ENCODE measurements at regions not wholly inside any gene's neighbourhood (a gene's known extent, or its start where the extent isn't known, plus 50 kb on each side); places are given as distances from the start of the nearest gene placed in this dataset.
A peak's percentile ranks its signal among the peaks of the same experiment; 100 is the strongest.
"Not testable (repeated sequence)": the region's sequence is repeated elsewhere in the genome, so short reads cannot be mapped to it uniquely, and the experiment has no call there.

- DNase-seq (ENCODE audit: low read depth in 4 of 4, low spot score in 2 of 4), result no peak
Observed at GRCh38 chr6:150495126-150495525, 104.6 kb upstream of the PLEKHG1 start.

- DNase-seq (ENCODE audit: low read depth in 4 of 4, low spot score in 2 of 4), result no peak
Observed at GRCh38 chr6:150496629-150497028, 103.1 kb upstream of the PLEKHG1 start.

DNA sequence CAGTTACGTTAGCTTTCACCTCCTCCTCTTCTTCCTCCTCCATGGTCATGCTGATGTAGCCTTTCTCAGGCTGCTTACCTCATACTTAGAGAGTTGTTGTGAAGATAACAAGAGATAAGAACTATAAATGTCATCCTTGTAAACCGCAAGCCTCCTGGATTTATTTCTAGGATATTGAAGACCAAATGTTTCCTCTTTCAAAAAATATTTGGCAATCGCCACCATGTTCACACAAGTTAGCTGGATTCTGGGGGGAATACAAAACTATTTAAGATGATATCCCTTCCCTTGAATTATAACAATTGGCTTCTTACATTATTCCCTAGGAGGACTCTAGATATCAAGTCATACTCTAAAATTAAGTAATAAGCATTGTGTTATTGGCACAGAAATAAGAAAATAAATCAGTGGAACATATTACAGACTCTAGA lies 99.8 kb upstream of the PLEKHG1 start:
- DNase-seq (ENCODE audit: low read depth in 4 of 4, low spot score in 2 of 4), result no peak

GRCh38 chr6:150500568-150500967 lies 99.1 kb upstream of the PLEKHG1 start:
- not testable (repeated sequence) for DNase-seq (ENCODE audit: low read depth in 4 of 4, low spot score in 2 of 4)

DNA sequence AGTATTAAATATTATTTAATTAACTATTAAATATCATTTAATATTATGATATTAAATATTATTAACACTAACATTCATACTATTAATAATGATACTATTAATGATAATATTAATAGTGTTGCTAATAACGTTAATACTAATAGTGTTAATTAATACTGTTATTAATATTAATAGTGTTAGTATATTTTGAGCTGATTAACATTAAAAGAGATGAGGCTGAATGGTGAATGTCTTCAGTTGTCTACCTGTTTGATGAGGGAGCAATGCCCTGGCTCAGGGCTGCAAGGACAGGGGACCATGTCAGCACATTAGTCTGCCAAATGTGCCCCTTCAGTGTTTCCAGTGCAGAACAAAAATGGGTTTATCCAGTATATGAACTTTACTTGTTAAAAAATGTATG lies 96.6 kb upstream of the PLEKHG1 start:
- DNase-seq (ENCODE audit: low read depth in 4 of 4, low spot score in 2 of 4), result no peak

GRCh38 chr6:150503586-150504339 lies 95.9 kb upstream of the PLEKHG1 start:
- no peak for DNase-seq (ENCODE audit: low read depth in 4 of 4, low spot score in 2 of 4)

- not testable (repeated sequence) for DNase-seq (ENCODE audit: low read depth in 4 of 4, low spot score in 2 of 4)
Observed at GRCh38 chr6:150507361-150507760, 92.3 kb upstream of the PLEKHG1 start.

DNA sequence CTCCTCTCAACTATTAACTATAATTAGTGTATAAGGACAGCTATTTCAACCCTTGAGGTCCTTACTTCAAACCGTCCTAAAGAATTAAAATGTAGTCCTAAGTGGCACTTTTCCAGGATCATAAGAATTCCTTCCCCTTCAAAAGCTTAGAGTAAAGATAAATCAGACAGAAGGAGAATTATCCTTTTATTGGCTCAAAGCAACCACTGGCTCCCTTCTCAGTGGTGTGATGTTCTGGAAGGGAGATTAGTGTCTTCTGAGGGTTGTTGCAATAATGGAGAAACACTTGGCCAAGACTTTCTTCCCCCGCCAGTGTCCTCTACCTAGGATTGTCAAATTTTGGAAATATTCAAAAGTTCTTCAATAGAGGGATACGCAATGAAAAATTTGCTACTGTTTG lies 89.1 kb upstream of the PLEKHG1 start:
- no peak for DNase-seq (ENCODE audit: low read depth in 4 of 4, low spot score in 2 of 4)

DNA sequence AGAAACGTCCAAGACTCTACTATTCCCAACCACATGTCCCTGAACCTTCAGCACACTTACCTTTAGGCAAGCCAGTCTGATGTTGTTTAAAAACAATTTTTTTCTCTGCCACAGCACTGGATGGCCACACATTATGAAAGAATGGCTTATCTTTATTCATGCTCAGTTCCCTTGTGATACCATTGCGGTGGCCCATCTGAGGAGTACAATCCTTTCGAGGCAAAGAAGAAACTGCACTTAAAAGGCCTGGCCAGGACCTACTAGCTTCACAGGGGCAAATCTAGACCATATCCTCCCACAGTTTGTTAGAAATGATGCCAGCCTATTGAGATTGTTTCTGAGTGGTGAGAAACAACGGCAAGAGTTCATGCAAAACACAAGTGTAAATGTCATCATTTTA lies 88.4 kb upstream of the PLEKHG1 start:
- no peak for DNase-seq (ENCODE audit: low read depth in 4 of 4, low spot score in 2 of 4)

DNA sequence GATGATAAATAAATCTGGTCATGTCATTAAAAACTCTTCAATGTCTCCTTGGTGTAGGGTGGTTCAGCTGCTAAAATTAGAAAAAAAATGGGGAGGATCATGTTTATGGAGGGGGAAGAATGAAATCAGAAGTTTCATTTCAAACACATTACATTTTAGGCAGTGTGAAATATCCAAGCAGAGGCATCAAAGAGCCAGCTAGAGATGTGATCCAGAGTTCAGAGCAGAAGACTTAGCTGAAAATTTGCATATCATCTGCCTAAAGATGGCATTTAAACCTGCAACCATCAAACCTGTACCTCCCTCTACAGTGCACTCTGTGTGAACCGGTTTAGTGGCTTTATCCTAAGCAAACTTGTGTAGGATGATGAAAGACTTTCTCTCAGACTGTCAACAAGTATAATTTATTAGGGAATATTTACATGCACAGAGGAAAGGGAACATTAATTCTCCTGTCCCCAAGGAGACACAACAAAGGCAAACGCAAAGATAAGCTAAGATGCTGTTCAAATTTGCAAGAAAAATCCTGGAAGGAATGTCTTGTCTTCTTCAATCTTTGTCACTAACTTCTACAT lies 84.8 kb upstream of the PLEKHG1 start:
- DNase-seq (ENCODE audit: low read depth in 4 of 4, low spot score in 2 of 4), result peak in 3 of 4 donors; percentile 32 to 47 (median 36)

DNA sequence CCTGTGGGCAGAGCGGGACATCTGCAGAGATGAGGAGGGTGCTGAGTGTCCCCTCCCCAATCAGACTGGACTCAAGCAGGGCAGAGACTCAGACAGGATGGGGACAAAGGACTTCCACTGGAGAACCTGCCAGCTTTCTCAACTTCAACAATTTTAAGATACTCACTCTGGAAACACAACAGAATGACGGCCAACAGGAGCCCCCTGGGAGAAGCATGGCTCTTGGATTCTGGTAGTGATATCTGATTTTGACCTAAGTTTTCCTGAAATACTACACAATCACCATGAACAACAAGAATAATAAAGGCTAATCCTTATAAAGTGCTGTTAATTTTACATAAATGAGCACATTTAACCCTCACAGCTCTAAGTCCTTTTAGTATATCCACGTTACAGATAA lies 83.5 kb upstream of the PLEKHG1 start:
- no peak for DNase-seq (ENCODE audit: low read depth in 4 of 4, low spot score in 2 of 4)

DNA sequence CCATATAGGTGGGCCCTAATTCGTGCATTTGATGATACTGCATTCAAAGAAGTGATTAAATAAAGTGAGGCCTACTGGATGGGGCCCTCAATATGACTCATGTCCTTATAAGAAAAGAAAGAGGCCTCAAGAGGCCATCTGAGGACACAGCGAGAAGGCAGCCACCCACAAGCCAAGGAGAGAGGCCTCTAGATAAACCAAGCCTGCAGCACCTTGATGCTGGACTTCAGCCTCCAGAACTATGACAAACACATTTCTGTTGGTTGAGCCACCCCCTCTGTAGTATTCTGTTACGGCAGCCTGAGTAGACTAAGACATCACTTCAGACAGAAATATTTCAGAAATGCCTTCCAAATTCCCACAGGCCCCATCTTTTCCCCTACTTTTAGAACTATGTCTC lies 82.5 kb upstream of the PLEKHG1 start:
- DNase-seq (ENCODE audit: low read depth in 4 of 4, low spot score in 2 of 4), result no peak

- DNase-seq (ENCODE audit: low read depth in 4 of 4, low spot score in 2 of 4), result no peak
Observed at GRCh38 chr6:150521482-150521881, 78.2 kb upstream of the PLEKHG1 start.

DNA sequence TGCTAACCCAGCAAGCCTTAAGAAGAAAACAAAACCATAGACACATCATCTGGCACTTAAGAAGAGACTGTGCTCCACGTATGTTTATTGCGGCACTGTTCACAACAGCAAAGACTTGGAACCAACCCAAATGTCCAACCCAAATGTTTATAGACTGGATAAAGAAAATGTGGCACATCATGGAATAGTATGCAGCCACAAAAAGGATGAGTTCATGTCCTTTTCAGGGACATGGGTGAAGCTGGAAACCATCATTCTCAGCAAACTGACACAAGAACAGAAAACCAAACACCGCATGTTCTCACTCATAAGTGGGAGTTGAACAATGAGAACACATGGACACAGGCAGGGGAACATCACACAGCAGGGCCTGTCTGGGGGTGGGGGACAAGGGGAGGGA lies 76.5 kb upstream of the PLEKHG1 start:
- not testable (repeated sequence) for DNase-seq (ENCODE audit: low read depth in 4 of 4, low spot score in 2 of 4)

DNA sequence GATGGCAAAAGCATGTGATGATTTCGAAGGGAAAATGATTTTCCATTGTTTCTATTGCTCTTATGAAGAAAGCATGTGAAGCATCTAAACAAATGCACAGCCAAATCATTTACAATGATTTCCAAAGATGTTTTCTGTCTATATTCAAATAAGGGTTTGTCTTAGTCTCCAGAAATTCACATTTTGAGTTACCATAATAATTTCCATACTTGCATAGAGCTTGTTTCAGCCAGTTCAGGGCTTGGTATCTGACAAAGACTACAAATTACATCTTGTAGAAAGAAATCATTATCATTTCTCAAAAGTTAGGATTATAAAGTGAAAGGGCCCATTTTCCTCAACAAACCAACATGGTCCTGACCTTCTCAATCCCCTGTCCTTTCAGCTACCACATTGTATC lies 74.4 kb upstream of the PLEKHG1 start:
- DNase-seq (ENCODE audit: low read depth in 4 of 4, low spot score in 2 of 4), result no peak

DNA sequence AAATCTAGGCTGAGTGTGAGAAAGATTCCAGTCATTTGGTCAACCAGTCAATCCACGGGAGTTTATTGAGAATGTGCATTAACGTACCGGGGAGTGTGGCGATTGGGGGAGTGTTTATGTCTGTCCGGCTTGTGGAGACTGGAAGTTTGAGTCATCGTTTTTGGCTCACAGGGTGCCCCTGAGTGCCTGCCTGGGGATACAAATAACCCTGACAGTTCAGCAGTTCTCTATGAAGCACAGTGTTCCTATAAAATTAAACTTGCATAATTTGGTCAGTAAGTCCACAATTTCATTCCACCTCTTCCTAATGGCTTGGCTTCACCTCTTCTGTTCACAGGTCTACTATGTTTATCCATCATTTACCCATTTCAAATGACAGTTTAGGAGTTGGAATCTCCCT lies 72.6 kb upstream of the PLEKHG1 start:
- DNase-seq (ENCODE audit: low read depth in 4 of 4, low spot score in 2 of 4), result no peak

GRCh38 chr6:150528648-150529285 lies 70.9 kb upstream of the PLEKHG1 start:
- peak in 2 of 4 donors; percentile 73 to 76 for DNase-seq (ENCODE audit: low read depth in 4 of 4, low spot score in 2 of 4)

DNA sequence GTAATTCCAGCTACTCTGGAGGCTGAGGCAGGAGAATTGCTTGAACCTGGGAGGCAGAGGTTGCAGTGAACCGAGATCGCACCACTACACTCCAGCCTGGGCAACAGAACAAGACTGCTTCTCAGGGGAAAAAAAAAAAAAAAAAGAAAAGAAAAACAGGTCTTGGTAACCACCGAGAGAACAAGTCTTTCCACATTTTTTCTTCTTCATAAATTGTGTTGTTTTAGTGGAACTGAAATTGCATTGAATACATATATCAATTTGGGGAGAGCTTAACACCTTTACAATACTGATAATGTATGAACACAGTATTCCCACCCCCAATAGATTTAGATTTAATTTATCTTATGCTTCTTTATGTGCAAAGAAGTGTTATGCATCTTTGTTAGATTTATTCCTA lies 70.0 kb upstream of the PLEKHG1 start:
- DNase-seq (ENCODE audit: low read depth in 4 of 4, low spot score in 2 of 4), result no peak

DNA sequence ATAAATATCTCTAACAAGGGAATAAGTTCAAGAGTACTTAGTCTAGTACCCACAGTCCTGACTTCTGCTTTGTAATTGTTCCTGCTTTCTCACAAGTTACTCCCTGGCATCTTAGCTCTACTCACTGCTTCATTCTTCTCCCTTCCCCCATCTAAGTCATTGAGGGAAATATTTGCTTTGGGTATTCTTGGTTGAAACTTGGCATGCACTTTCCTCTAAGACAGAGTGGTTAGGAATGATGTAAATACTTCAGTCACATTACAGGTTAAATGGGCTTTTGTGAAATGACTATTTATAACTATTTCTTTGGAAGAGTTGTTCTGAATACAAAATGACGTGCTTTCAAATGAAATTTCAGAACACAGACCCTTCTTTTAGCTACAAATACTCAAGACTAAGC lies 67.7 kb upstream of the PLEKHG1 start:
- no peak for DNase-seq (ENCODE audit: low read depth in 4 of 4, low spot score in 2 of 4)

DNA sequence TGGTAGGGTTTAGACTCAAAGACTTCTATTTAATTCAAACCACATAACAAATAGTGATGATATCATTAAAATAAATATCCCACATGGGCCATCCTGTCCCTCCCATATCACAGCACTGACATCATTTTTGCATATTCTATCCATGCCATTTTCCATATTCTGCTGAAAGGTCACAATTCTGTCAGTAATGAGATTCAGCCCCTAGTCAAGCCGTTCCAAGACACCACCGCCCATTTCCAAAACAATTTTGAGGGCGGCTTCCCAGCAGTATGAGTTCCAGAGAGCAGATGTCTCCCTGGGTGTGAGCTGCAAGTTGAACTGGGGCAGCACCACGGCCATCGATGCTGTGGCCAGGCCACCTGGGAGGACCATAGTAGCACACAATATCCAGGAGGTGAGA lies 65.1 kb upstream of the PLEKHG1 start:
- no peak for DNase-seq (ENCODE audit: low read depth in 4 of 4, low spot score in 2 of 4)

DNA sequence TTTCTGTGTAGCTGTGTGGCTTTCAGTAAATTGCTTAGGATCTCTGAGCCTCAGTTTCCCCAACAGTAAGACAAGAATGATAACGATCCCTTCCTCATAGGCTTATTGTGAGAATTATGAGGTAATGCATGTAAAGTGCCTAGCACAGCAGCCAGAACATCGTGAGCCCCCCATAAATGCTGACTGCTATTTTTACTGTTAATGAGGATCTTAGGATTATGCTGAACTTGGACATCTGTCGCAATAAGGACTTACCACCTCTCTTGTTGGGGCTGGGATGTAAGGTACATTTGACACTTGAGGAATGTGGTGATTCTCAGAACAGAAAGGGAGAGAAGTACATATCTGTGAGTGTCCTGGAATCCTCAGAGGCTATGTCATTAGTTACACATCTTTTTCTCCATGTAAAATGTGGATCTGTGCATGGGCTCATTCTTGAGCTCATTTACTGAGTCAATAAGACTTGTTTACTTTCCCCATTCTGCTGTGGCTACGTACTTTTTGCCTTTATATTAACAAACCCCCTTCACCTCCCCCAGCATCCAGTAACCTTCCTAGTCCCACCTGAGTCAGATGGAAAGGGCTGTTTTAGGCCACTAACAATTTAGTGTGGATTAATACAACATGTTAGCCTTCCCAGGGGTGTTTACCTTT lies 64.4 kb upstream of the PLEKHG1 start:
- no peak for DNase-seq (ENCODE audit: low read depth in 4 of 4, low spot score in 2 of 4)

- DNase-seq (ENCODE audit: low read depth in 4 of 4, low spot score in 2 of 4), result no peak
Observed at GRCh38 chr6:150535818-150536220, 63.9 kb upstream of the PLEKHG1 start.

All from left renal cortex interstitium (tissue), 4 donors.